Astrocyte of the spinal cord (primary cell): ENCODE measurements at regions not wholly inside any gene's neighbourhood (a gene's known extent, or its start where the extent isn't known, plus 50 kb on each side); places are given as distances from the start of the nearest gene placed in this dataset.
A peak's percentile ranks its signal among the peaks of the same experiment; 100 is the strongest.

Source experiments
- DNase-seq: peaks from one replicate; pipeline ENCODE4 v3.0.0; 2011; ENCODE audit warnings: low read depth, low spot score
- H3K4me3 ChIP-seq: 2 replicates; pipeline ENCODE4 v1.5.1; 2011; ENCODE audit warnings: low read depth, mild to moderate bottlenecking, low read length, moderate library complexity
- CTCF ChIP-seq: IDR thresholded peaks from 2 replicates; pipeline ENCODE4 v1.5.1; 2012; ENCODE audit warnings: low read depth, mild to moderate bottlenecking, low read length, inconsistent platforms
- in situ Hi-C: cut with HindIII; loops from 2 replicates; pipeline ENCODE4 v1.10.0; 2017; ENCODE audit warnings: low sequenced_read_pairs

DNA sequence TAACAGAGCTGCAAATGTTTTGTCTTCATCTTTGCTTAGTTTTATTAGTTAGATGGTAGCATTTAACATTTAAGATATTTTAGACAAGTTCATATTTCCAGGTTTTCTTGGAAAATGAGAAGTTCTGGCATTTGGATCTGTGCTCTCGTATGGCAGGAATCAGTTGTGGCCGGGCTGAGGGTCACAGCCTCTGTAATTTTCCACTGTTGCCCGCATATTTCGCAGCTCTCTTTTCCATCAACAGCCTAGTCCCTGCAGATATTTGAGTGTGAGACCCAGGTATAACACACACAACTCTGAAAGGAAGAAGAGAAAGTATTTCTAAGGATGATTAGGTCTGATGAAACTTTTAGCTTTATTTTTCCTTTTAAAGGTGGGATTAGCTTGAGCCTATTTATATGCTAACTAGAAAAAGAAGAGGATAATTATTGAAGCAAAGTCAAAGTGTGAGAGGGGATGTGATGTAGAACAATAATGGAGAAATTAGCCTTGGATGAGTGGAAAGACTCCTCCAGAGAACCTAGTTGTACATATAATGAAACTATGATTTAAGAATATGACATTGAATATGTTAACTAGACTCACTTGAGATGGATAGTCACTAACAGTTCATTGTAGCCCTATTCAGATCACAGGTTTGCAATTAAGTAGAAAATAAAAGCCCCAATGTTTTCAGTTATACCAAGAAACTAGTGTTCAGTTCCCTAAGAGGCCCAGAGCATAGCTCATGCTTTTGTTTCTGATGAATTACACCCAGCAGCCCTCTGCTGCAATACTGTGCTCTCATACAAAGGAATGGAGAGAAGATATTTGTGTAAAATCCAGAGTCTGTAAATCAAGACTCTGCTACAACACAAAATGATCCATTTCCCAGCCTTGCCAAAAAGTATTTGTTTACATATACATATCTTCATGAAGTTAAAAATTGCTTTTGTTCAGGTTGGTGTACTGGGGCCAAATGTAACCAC is 158.4 kb downstream of the C12orf50 start:
- DNase-seq: peak; percentile 14
- no peak for TF ChIP-seq CTCF
- in situ Hi-C loops: no loop called here

DNA sequence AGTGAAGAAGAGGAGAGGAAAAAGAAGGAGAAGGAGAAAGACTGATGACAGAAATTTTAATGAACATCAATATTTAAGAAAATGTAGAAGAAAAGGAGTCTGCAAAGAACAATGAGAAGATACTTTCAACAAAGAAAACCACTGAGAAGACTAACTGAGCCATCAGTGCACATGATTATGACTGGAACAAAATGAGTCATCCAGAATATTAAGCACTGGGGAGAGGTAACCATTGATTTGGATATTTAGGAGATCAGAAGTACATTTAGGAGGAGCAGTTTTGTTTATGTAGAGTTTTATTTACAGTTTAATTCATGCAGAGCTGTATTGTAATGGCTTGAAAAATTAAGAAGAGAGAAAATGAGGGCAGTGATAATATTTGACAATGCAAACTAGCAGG is 159.1 kb downstream of the C12orf50 start:
- in situ Hi-C loops: no loop called here
- TF ChIP-seq CTCF: no peak
- H3K4me3 ChIP-seq: no peak overlapping the region
- DNase-seq: no peak

More for the DNA sequence above, 158.4 kb downstream of the C12orf50 start:
- no peak overlapping the region for H3K4me3 ChIP-seq

DNA sequence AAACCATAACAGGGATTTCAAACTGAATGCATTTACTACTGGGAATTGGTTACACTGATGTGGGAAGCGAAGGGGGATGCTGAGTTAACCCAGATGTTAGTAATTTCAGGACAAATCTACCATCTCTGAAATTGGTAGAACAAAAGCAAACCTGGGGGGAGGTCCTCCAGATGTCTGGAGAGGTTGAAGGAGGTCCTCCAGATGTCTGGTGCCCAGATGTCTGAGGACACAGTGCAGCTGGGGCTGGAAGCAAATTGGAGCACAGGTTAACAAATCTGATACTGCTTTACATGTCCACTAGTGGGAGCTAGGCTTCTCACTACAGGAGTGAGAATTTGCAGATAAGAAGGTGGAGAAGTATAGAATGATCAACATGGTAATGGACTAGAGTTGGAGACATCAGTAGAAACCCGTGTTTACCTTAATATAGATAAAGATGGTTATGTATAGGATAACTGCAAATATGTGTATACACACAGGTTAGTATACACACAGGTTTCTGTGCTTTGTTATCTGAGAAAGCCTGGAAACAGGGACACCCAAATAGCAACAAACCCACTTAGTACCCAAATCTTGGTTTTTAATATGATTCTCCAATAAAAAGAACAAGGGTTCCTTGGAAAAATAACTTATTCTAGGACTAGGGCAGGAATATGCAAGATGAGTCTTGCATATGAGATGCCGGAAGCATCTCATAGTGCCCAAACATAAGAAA is 162.5 kb downstream of the C12orf50 start:
- no peak overlapping the region for H3K4me3 ChIP-seq
- in situ Hi-C loops: no loop called here
- TF ChIP-seq CTCF: peak; percentile 54
- no peak for DNase-seq

DNA sequence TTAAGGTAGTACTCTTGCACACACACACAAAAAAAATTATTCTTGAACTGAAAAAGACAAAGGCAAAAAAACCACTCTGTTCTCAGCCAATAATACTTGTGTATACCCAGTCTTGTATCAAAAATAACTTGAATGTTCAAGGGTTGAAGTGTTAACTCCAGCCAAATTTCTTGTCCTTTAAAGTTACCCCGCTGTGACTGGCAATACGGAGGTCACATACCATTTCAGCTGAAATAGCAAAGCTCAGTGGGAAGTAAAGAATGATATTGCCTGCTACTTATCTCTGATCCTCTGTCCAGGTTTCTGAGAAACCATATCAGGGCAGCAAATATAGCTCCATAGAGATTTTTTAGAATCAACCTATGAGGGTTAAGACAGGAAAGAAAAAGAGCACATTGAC is 167.4 kb downstream of the C12orf50 start:
- TF ChIP-seq CTCF: no peak
- in situ Hi-C loops: no loop called here
- peak; percentile 40 for DNase-seq
- H3K4me3 ChIP-seq: no peak overlapping the region

- in situ Hi-C loops: no loop called here
- no peak for TF ChIP-seq CTCF
- no peak overlapping the region for H3K4me3 ChIP-seq
- no peak for DNase-seq
Measured at GRCh38 chr12:87853448-87854003, 175.7 kb downstream of the C12orf50 start.

DNA sequence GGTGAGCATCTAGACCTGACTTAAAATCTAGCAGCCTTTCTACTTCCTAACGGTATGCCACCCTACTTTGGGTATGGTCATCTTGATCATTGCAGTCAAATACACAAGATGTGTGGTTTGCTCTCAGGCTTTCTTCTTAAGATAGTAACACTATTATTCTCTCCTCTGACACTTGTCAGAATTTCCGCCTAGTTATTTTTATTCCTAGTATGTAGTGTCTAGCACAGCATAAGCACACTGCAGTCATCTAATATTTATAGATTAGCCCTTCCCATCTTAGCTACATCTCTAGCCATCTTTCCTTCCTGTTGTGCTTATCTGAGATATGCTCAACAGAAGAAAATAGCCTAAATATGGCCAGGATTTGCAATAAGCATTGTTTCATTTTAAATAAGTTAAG is 180.1 kb downstream of the C12orf50 start:
- TF ChIP-seq CTCF: no peak
- DNase-seq: no peak
- no peak overlapping the region for H3K4me3 ChIP-seq
- in situ Hi-C loops: no loop called here
